ENCODE measurements at regions not wholly inside any gene's neighbourhood (a gene's known extent, or its start where the extent isn't known, plus 50 kb on each side); places are given as distances from the start of the nearest gene placed in this dataset.

- intact Hi-C loops (cut with micrococcal nuclease; ENCODE audit: unreplicated experiment) = no loop called here
- BruUV-seq (replicated peaks) = no TSS peak
- H3K9me2 ChIP-seq (ENCODE audit: insufficient read depth, low read length) = no peaks in the 10 kb centered on the region
- H3K4me2 ChIP-seq (ENCODE audit: low read length) = no peak overlapping the region
- POLR2A ChIA-PET = interaction anchor here (0.9 to 1.1 kb wide), 2 partner anchors 21 to 70 kb away, joined by 3 to 4 read pairs; no protein-coding TSS in a partner anchor
- H3K4me3 ChIP-seq (ENCODE audit: low read depth, low read length, poor library complexity, severe bottlenecking) = no peak overlapping the region
- no peak overlapping the region for H3K27ac ChIP-seq (ENCODE audit: low read depth, low read length, poor library complexity, severe bottlenecking)
- no peaks in the 10 kb centered on the region for H3K9me3 ChIP-seq (ENCODE audit: low read length)
- CTCF ChIA-PET (ENCODE audit: unreplicated experiment) = no interaction called here
- no peak for DNase-seq (ENCODE audit: low spot score)
- H3K36me3 ChIP-seq (ENCODE audit: insufficient read depth, low read length) = no peaks in the 10 kb centered on the region
- TF ChIP-seq CTCF (conservative IDR thresholded peaks at IDR 0.05; ENCODE audit: low read length) = no peak
- TF ChIP-seq EZH2phosphoT487 (IDR thresholded peaks at IDR 0.05; ENCODE audit: borderline replicate concordance, low read depth, low read length) = no peak
- no peak overlapping the region for H2AFZ ChIP-seq (ENCODE audit: low read length)
- no peaks in the 10 kb centered on the region for H3K79me2 ChIP-seq (ENCODE audit: insufficient read depth, low read depth, low read length)
- H3K4me1 ChIP-seq (ENCODE audit: insufficient read depth, low read length, poor library complexity, severe bottlenecking) = no peaks in the 10 kb centered on the region
- H4K20me1 ChIP-seq (ENCODE audit: insufficient read depth, low read length) = no peaks in the 10 kb centered on the region
Observed at GRCh38 chr20:17083738-17084137, 143.1 kb upstream of the PCSK2 start.

GRCh38 chr20:17084909-17085308, 141.9 kb upstream of the PCSK2 start:
- intact Hi-C loops (cut with micrococcal nuclease; ENCODE audit: unreplicated experiment) = no loop called here
- no peak overlapping the region for H3K27ac ChIP-seq (ENCODE audit: low read depth, low read length, poor library complexity, severe bottlenecking)
- H3K9me3 ChIP-seq (ENCODE audit: low read length) = no peaks in the 10 kb centered on the region
- CTCF ChIA-PET (ENCODE audit: unreplicated experiment) = no interaction called here
- TF ChIP-seq CTCF (conservative IDR thresholded peaks at IDR 0.05; ENCODE audit: low read length) (no peak), EZH2phosphoT487 (IDR thresholded peaks at IDR 0.05; ENCODE audit: borderline replicate concordance, low read depth, low read length) (no peak)
- H3K4me3 ChIP-seq (ENCODE audit: low read depth, low read length, poor library complexity, severe bottlenecking) = no peak overlapping the region
- H2AFZ ChIP-seq (ENCODE audit: low read length) = no peak overlapping the region
- no peaks in the 10 kb centered on the region for H4K20me1 ChIP-seq (ENCODE audit: insufficient read depth, low read length)
- POLR2A ChIA-PET = no interaction called here
- H3K4me2 ChIP-seq (ENCODE audit: low read length) = no peak overlapping the region
- H3K9me2 ChIP-seq (ENCODE audit: insufficient read depth, low read length) = no peaks in the 10 kb centered on the region
- no peaks in the 10 kb centered on the region for H3K79me2 ChIP-seq (ENCODE audit: insufficient read depth, low read depth, low read length)
- DNase-seq (ENCODE audit: low spot score) = no peak
- BruUV-seq (replicated peaks) = no TSS peak
- no peaks in the 10 kb centered on the region for H3K36me3 ChIP-seq (ENCODE audit: insufficient read depth, low read length)
- H3K4me1 ChIP-seq (ENCODE audit: insufficient read depth, low read length, poor library complexity, severe bottlenecking) = no peaks in the 10 kb centered on the region

GRCh38 chr20:17093782-17094181, 133.1 kb upstream of the PCSK2 start:
- TF ChIP-seq CTCF (conservative IDR thresholded peaks at IDR 0.05; ENCODE audit: low read length) (no peak), EZH2phosphoT487 (IDR thresholded peaks at IDR 0.05; ENCODE audit: borderline replicate concordance, low read depth, low read length) (no peak)
- no peak for DNase-seq (ENCODE audit: low spot score)
- no peaks in the 10 kb centered on the region for H3K9me2 ChIP-seq (ENCODE audit: insufficient read depth, low read length)
- H3K4me3 ChIP-seq (ENCODE audit: low read depth, low read length, poor library complexity, severe bottlenecking) = no peak overlapping the region
- CTCF ChIA-PET (ENCODE audit: unreplicated experiment) = no interaction called here
- no peaks in the 10 kb centered on the region for H3K36me3 ChIP-seq (ENCODE audit: insufficient read depth, low read length)
- no peaks in the 10 kb centered on the region for H3K9me3 ChIP-seq (ENCODE audit: low read length)
- H3K79me2 ChIP-seq (ENCODE audit: insufficient read depth, low read depth, low read length) = no peaks in the 10 kb centered on the region
- no peaks in the 10 kb centered on the region for H4K20me1 ChIP-seq (ENCODE audit: insufficient read depth, low read length)
- no peak overlapping the region for H3K4me2 ChIP-seq (ENCODE audit: low read length)
- intact Hi-C loops (cut with micrococcal nuclease; ENCODE audit: unreplicated experiment) = no loop called here
- no peak overlapping the region for H2AFZ ChIP-seq (ENCODE audit: low read length)
- no TSS peak for BruUV-seq (replicated peaks)
- H3K27ac ChIP-seq (ENCODE audit: low read depth, low read length, poor library complexity, severe bottlenecking) = no peak overlapping the region
- POLR2A ChIA-PET = no interaction called here
- H3K4me1 ChIP-seq (ENCODE audit: insufficient read depth, low read length, poor library complexity, severe bottlenecking) = no peaks in the 10 kb centered on the region

All from OCI-LY7 (cell line).